GM23248 (cell line): ENCODE measurements at regions not wholly inside any gene's neighbourhood (a gene's known extent, or its start where the extent isn't known, plus 50 kb on each side); places are given as distances from the start of the nearest gene placed in this dataset.

ENCODE experiments used
- EZH2 ChIP-seq: fragments of 200-600 bp; sonication (generic); IDR thresholded peaks from 2 replicates; pipeline ENCODE4 v1.6.1; 2018; ENCODE audit warnings: antibody characterized with exemption, mild to moderate bottlenecking; ENCODE audit not compliant: insufficient read depth, poor library complexity, severe bottlenecking
- EZH2phosphoT487 ChIP-seq: fragments of 200-600 bp; sonication (generic); IDR thresholded peaks from 2 replicates; pipeline ENCODE4 v1.6.1; 2018; ENCODE audit warnings: antibody characterized with exemption, moderate library complexity, mild to moderate bottlenecking, low read depth; ENCODE audit not compliant: insufficient read depth

- no peak for TF ChIP-seq EZH2
- no peak for TF ChIP-seq EZH2phosphoT487
Observed at GRCh38 chr11:80868831-80869230, 1428.0 kb upstream of the TENM4 start.
